Heart right ventricle (tissue), 16 donors: ENCODE measurements at regions not wholly inside any gene's neighbourhood (a gene's known extent, or its start where the extent isn't known, plus 50 kb on each side); places are given as distances from the start of the nearest gene placed in this dataset.

Source experiments
- ATAC-seq, 8 donors: fragments of 200-7000 bp; cut with Tn5 transposase; one replicate each; pipeline ENCODE4 v1.9.1; 2020; ENCODE audit warnings: mild to moderate bottlenecking in 8 of 8, moderate library complexity in 8 of 8, moderate number of reproducible peaks in 1 of 8
- DNase-seq, 2 donors: peaks; one replicate each; pipeline ENCODE4 v3.0.0-alpha.2; 2020
- H3K27ac ChIP-seq, 10 donors: fragments of 200-600 bp; sonication (generic) in 2 of 10; one replicate each; pipeline versions ENCODE4 v1.5.0 to v1.8.0; 2020 to 2022; ENCODE audit warnings: mild to moderate bottlenecking in 3 of 10
- H3K27me3 ChIP-seq, 7 donors: fragments of 200-600 bp; one replicate each; pipeline ENCODE4 v1.8.0; 2021 to 2022; ENCODE audit warnings: mild to moderate bottlenecking in 2 of 7
- H3K36me3 ChIP-seq, 9 donors: fragments of 200-600 bp; sonication (generic) in 1 of 9; one replicate each; pipeline versions ENCODE4 v1.5.0 to v1.8.0; 2020 to 2022; ENCODE audit warnings: mild to moderate bottlenecking in 2 of 9
- H3K4me1 ChIP-seq, 9 donors: fragments of 200-600 bp; sonication (generic) in 1 of 9; one replicate each; pipeline versions ENCODE4 v1.5.0 to v1.8.0; 2020 to 2022; ENCODE audit warnings: mild to moderate bottlenecking in 4 of 9
- H3K4me3 ChIP-seq, 10 donors: fragments of 200-600 bp; sonication (generic) in 2 of 10; one replicate each; pipeline versions ENCODE4 v1.5.0 to v1.8.0; 2020 to 2022; ENCODE audit warnings: mild to moderate bottlenecking in 7 of 10, moderate library complexity in 2 of 10
- H3K9me3 ChIP-seq, 11 donors: fragments of 200-600 bp in 10 of 11; sonication (generic) in 2 of 11; one replicate each; pipeline versions ENCODE4 v1.5.0 to v1.8.0; 2013 to 2022; ENCODE audit warnings: mild to moderate bottlenecking in 2 of 11, control low read depth in 1 of 11, moderate library complexity in 1 of 11
- WGBS, 2 donors: extraction: QIAGEN DNeasy Blood & Tissue Kit; methylation state at CpG; one replicate each; pipeline ENCODE4 v1.1.7; 2013; ENCODE audit warnings: inconsistent platforms in 1 of 2; 5-methylcytosine and 5-hydroxymethylcytosine counted together
- intact Hi-C, 10 donors: fragments of 100-400 bp; cut with DNase I; formaldehyde crosslinking; loops; one replicate each; pipeline versions ENCODE4 v1.11.1 to v1.14.2; 2022
- TF ChIP-seq, protein P1 (sequence below), 9 donors: fragments of 200-600 bp; sonication (generic) in 2 of 9; IDR thresholded peaks; one replicate each; pipeline versions ENCODE4 v1.5.0 to v1.8.0; 2021 to 2022; ENCODE audit warnings: antibody characterized with exemption in 9 of 9, mild to moderate bottlenecking in 5 of 9, moderate library complexity in 1 of 9
- donor health status: Arrhythmogenic right ventricular cardiomyopathy.
- donor health status: ischemic (EF 13 %, LVEDD 7.1; RV severe dilation, severe dysfunction).
- donor health status: healthy with polysubstance abuse.
- donor health status: DM: no; HTN: yes; CAD: no.
- donor health status: DM: no; HTN: no; CAD: no.
- donor health status: ischemic (EF 25% LVEDD 6.9; RV normal size, moderate dysfunction).
- donor health status: ischemic (EF 25% LVEDD 5.7; RV mildly dilated, moderate dysfunction).
- donor health status: healthy.
- donor health status: DM: yes; HTN: yes; CAD: no.
- donor health status: Ischemic cardiomyopathy.
- donor health status: ischemic (EF 35%, LVEDD 5.7; RV mildly dilated, moderate dysfunction).
- donor health status: nonischemic (EF 11% LVEDD 7.7; RV severe dilation, severe dysfunction).
- donor health status: DM: yes; HTN: yes; CAD: no.
- donor health status: PGD.
- donor health status: ischemic (EF 29% LVEDD 5.4; RV normal size, mild dysfunction).
- donor health status: nonischemic (EF 23%, LVEDD 6.1; RV moderate dilation, normal function).

DNA sequence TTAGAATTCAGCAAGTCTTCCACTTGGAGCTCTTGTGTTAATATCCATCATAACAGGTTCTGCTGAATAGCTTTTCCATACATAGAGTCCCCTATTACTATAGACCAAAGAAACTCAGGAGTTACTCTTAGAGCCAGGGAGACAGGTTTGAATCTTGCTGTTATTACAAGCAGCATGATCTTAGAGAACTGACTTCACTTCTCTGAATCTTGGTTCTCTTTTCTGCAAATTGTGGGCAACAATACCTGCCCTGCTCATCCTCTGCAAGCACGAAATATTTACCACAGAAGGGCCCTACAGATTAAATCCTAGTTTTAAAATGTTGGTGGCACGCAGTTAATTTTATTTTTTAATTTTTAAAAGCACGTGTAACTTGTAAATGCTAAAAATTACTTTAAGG lies 111.7 kb downstream of the TLR4 start:
- H3K27ac ChIP-seq, result no peak overlapping the region
- no peak for DNase-seq
- H3K9me3 ChIP-seq, result no peaks in the 10 kb centered on the region
- no peaks in the 10 kb centered on the region for H3K36me3 ChIP-seq
- WGBS, 2 donors, result 75 to 77% methylated on average over 3 of the region's 3 CpGs
- intact Hi-C loops, result no loop called here
- no peak for ATAC-seq
- no peak overlapping the region for H3K4me3 ChIP-seq
- no peaks in the 10 kb centered on the region for H3K27me3 ChIP-seq
- H3K4me1 ChIP-seq, result no peaks in the 10 kb centered on the region
- TF ChIP-seq, protein P1, sequence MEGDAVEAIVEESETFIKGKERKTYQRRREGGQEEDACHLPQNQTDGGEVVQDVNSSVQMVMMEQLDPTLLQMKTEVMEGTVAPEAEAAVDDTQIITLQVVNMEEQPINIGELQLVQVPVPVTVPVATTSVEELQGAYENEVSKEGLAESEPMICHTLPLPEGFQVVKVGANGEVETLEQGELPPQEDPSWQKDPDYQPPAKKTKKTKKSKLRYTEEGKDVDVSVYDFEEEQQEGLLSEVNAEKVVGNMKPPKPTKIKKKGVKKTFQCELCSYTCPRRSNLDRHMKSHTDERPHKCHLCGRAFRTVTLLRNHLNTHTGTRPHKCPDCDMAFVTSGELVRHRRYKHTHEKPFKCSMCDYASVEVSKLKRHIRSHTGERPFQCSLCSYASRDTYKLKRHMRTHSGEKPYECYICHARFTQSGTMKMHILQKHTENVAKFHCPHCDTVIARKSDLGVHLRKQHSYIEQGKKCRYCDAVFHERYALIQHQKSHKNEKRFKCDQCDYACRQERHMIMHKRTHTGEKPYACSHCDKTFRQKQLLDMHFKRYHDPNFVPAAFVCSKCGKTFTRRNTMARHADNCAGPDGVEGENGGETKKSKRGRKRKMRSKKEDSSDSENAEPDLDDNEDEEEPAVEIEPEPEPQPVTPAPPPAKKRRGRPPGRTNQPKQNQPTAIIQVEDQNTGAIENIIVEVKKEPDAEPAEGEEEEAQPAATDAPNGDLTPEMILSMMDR (IDR thresholded peaks at IDR 0.05), result no peak

DNA sequence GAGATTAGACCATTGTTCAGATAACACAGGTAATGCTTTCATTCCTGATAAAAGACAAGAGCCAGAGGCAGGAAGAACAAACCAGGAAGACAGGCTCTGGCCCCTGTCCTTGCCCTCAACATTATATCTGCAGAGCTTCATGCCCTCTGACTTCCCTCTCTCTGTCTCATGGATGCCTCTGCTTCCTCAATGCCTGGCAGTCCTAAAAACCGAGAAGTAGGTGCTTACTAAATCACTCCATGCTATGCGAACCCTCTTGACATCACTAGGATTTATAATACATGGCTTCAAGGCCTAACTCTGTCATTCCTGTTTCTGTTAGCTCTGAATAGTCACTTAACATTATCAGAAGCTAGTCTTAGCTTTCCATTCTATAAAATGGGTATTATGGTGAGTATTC lies 117.8 kb downstream of the TLR4 start:
- 68% methylated on average over 2 of the region's 2 CpGs for WGBS, 2 donors
- H3K27ac ChIP-seq, result no peak overlapping the region

DNA sequence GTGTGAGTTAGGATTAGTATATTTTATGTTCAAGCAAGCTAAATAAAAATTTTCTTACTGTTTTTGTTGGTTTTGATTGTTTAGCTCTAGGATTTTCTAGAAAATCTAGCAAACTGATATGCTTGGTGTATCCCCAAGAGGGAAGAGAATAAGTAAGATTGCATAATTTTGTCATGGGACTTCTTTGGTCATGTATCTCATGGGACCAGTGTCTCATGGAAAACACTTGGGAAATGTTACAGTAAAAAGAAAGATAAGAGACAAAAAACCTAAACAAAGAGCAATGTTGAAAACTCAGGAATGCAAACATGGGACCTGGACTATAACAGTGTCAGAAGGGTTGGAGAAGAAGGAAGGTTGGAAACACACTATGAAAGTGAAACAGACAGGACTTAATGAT lies 119.4 kb downstream of the TLR4 start:
- Histone ChIP-seq H3K27ac (no peak overlapping the region), H3K4me3 (no peak overlapping the region), H3K36me3 (no peaks in the 10 kb centered on the region), H3K9me3 (no peaks in the 10 kb centered on the region), H3K27me3 (no peaks in the 10 kb centered on the region), H3K4me1 (peaks cover 0 to 25% (median 0%) of the 10 kb centered on the region in 9 donors)
- ATAC-seq, result no peak
- TF ChIP-seq, protein P1 (IDR thresholded peaks at IDR 0.05), result no peak
- DNase-seq, result no peak
- intact Hi-C loops, result no loop called here

More for the DNA sequence above, 117.8 kb downstream of the TLR4 start:
- intact Hi-C loops, result no loop called here
- H3K36me3 ChIP-seq, result no peaks in the 10 kb centered on the region
- ATAC-seq (no peak), DNase-seq (no peak)
- no peak overlapping the region for H3K4me3 ChIP-seq
- peaks cover 0 to 19% (median 0%) of the 10 kb centered on the region in 9 donors for H3K4me1 ChIP-seq
- H3K27me3 ChIP-seq, result no peaks in the 10 kb centered on the region
- TF ChIP-seq, protein P1 (IDR thresholded peaks at IDR 0.05), result no peak
- H3K9me3 ChIP-seq, result no peaks in the 10 kb centered on the region

DNA sequence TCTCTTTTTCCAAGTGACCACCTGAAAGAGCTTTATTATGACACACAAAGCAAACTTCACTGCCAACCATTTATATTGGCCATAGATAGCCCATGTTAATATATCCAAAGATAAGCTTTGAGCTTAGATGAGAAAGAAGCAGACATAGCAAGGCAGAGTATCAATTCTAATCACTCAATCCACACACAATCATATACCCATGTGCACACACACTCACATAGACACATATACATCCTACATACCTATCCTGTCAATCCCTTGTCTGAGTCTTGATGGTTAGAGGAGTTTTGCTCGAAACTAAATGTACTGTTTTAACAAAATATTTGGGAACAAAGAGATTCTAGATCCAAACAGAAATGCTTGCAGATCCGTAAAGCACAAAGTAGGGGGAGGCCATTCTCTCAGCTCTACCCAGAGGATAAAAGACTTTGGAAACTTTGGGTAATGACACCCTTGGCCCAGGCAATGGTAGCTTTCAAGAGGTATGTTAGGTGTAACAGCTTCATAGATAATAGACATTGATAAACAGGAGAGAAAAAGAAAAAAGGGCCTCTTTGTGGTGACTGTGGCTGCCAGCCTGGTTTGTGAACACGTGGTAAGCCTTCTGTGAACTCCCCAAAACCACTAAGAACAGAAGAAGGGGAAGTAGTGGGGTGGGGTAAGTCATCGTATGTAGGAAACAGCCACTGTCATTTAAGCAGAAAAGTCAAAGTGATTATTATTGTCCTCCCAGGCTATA lies 121.6 kb downstream of the TLR4 start:
- whole genome bisulfite sequencing, 2 donors, result 45% methylated on average over 4 of the region's 4 CpGs
- Histone ChIP-seq H3K4me1 (peaks cover 0 to 25% (median 0%) of the 10 kb centered on the region in 9 donors), H3K9me3 (no peaks in the 10 kb centered on the region), H3K27ac (peak overlapping the region in 1 of 10 donors; percentile 62), H3K27me3 (no peaks in the 10 kb centered on the region), H3K36me3 (no peaks in the 10 kb centered on the region), H3K4me3 (no peak overlapping the region)
- DNase-seq, result peak in 1 of 2 donors; percentile 3
- intact Hi-C loops, result no loop called here
- ATAC-seq, result peak in 4 of 8 donors; percentile 42 to 61 (median 53)
- TF ChIP-seq, protein P1 (IDR thresholded peaks at IDR 0.05), result no peak
